NCI-H345 (cell line): ENCODE measurements at regions not wholly inside any gene's neighbourhood (a gene's known extent, or its start where the extent isn't known, plus 50 kb on each side); places are given as distances from the start of the nearest gene placed in this dataset.
"Not testable (repeated sequence)": the region's sequence is repeated elsewhere in the genome, so short reads cannot be mapped to it uniquely, and the experiment has no call there.

Experiments used
- DNase-seq: peaks from one replicate; lab custom pipeline; 2025; lab: John Stamatoyannopoulos, UW

GRCh38 chr1:194069831-194070218, 883.4 kb upstream of the B3GALT2 start:
- no peak for DNase-seq

- DNase-seq, result no peak
Measured at GRCh38 chr1:194069168-194069830, 882.9 kb upstream of the B3GALT2 start.

- DNase-seq, result no peak
Measured at GRCh38 chr1:194068446-194069167, 882.2 kb upstream of the B3GALT2 start.

- DNase-seq, result no peak
Measured at GRCh38 chr1:194067772-194068171, 881.4 kb upstream of the B3GALT2 start.

GRCh38 chr1:194062962-194063361, 876.5 kb upstream of the B3GALT2 start:
- DNase-seq, result no peak

- no peak for DNase-seq
Measured at GRCh38 chr1:194062526-194062925, 876.1 kb upstream of the B3GALT2 start.

GRCh38 chr1:194060481-194060880, 874.1 kb upstream of the B3GALT2 start:
- no peak for DNase-seq

GRCh38 chr1:194058268-194058667, 871.9 kb upstream of the B3GALT2 start:
- DNase-seq, result not testable (repeated sequence)

- no peak for DNase-seq
Measured at GRCh38 chr1:194056169-194056568, 869.8 kb upstream of the B3GALT2 start.

- DNase-seq, result no peak
Measured at GRCh38 chr1:194055536-194055935, 869.1 kb upstream of the B3GALT2 start.

GRCh38 chr1:194052514-194053338, 866.3 kb upstream of the B3GALT2 start:
- DNase-seq, result no peak

GRCh38 chr1:194047921-194048320, 861.5 kb upstream of the B3GALT2 start:
- DNase-seq, result no peak

GRCh38 chr1:194047206-194047605, 860.8 kb upstream of the B3GALT2 start:
- DNase-seq, result no peak

GRCh38 chr1:194045416-194045815, 859.0 kb upstream of the B3GALT2 start:
- DNase-seq, result no peak

- DNase-seq, result no peak
Measured at GRCh38 chr1:194044892-194045291, 858.5 kb upstream of the B3GALT2 start.

GRCh38 chr1:194043984-194044755, 857.8 kb upstream of the B3GALT2 start:
- no peak for DNase-seq

GRCh38 chr1:194042736-194043135, 856.3 kb upstream of the B3GALT2 start:
- no peak for DNase-seq

GRCh38 chr1:194040496-194040895, 854.1 kb upstream of the B3GALT2 start:
- DNase-seq, result no peak

GRCh38 chr1:194039578-194039977, 853.2 kb upstream of the B3GALT2 start:
- no peak for DNase-seq

GRCh38 chr1:194033646-194034045, 847.2 kb upstream of the B3GALT2 start:
- DNase-seq, result no peak

- no peak for DNase-seq
Measured at GRCh38 chr1:194028002-194028401, 841.6 kb upstream of the B3GALT2 start.

- DNase-seq, result no peak
Measured at GRCh38 chr1:194026422-194026821, 840.0 kb upstream of the B3GALT2 start.
